Epidermal melanocyte (primary cell): ENCODE measurements at regions not wholly inside any gene's neighbourhood (a gene's known extent, or its start where the extent isn't known, plus 50 kb on each side); places are given as distances from the start of the nearest gene placed in this dataset.

ENCODE experiments used
- DNase-seq: peaks from one replicate; pipeline ENCODE4 v3.0.0; 2011; ENCODE audit warnings: low spot score; ENCODE audit not compliant: insufficient read length

- DNase-seq = no peak
Measured at GRCh38 chr2:120685066-120685973, 50.3 kb upstream of the GLI2 start.
